Activated CD8-positive, alpha-beta T cell treated with anti-CD3 and anti-CD28 coated beads, Interleukin-2, amount 10 ng/mL, durations not matched to agents 7 days and 5 days (primary cell): ENCODE measurements at regions not wholly inside any gene's neighbourhood (a gene's known extent, or its start where the extent isn't known, plus 50 kb on each side); places are given as distances from the start of the nearest gene placed in this dataset.

Experiments used
- ATAC-seq: fragments of 150-1000 bp; cut with Tn5 transposase; one replicate; pipeline ENCODE4 v1.10.0; 2021; ENCODE audit warnings: moderate library complexity
- CTCF ChIA-PET: fragments of 350-600 bp; sonication (Branson Sonifier 250); formaldehyde crosslinking; loops from one replicate; lab custom pipeline; 2021; ENCODE audit warnings: antibody characterized with exemption; lab: Charles Lee
- POLR2A ChIA-PET: fragments of 350-600 bp; sonication (Branson Sonifier 250); formaldehyde crosslinking; loops from one replicate; lab custom pipeline; 2021; ENCODE audit warnings: antibody characterized with exemption; lab: Charles Lee
- DNase-seq: peaks from one replicate; pipeline ENCODE4 v3.0.0-alpha.2; 2020
- H3K27ac Mint-ChIP-seq: one replicate; pipeline ENCODE4 v1.8.0; 2021; ENCODE audit warnings: mild to moderate bottlenecking, mixed read lengths
- H3K27me3 Mint-ChIP-seq: one replicate; pipeline ENCODE4 v1.8.0; 2021; ENCODE audit warnings: low read depth, mixed read lengths
- H3K36me3 Mint-ChIP-seq: one replicate; pipeline ENCODE4 v1.8.0; 2021; ENCODE audit warnings: low read depth, mixed read lengths
- H3K4me1 Mint-ChIP-seq: one replicate; pipeline ENCODE4 v1.8.0; 2021; ENCODE audit warnings: low read depth, mixed read lengths
- H3K4me3 Mint-ChIP-seq: one replicate; pipeline ENCODE4 v1.8.0; 2021; ENCODE audit warnings: mild to moderate bottlenecking, mixed read lengths
- H3K9me3 Mint-ChIP-seq: one replicate; pipeline ENCODE4 v1.8.0; 2022; ENCODE audit warnings: mixed read lengths; ENCODE audit not compliant: insufficient read depth

- H3K27me3 Mint-ChIP-seq = no peaks in the 10 kb centered on the region
- H3K27ac Mint-ChIP-seq = no peak overlapping the region
- no peaks in the 10 kb centered on the region for H3K36me3 Mint-ChIP-seq
- no peak overlapping the region for H3K4me3 Mint-ChIP-seq
- POLR2A ChIA-PET = no interaction called here
- DNase-seq (no peak), ATAC-seq (no peak)
- no peaks in the 10 kb centered on the region for H3K9me3 Mint-ChIP-seq
- CTCF ChIA-PET = no interaction called here
- peaks cover 3% of the 10 kb centered on the region for H3K4me1 Mint-ChIP-seq
These were observed 105.7 kb upstream of the TMEM161B start for GRCh38 chr5:88374391-88374790.

- H3K27ac Mint-ChIP-seq = no peak overlapping the region
- ChIA-PET POLR2A (no interaction called here), CTCF (interaction anchor here (0.7 kb wide), 1 partner anchor 52 kb away, joined by 3 read pairs; no protein-coding TSS in a partner anchor)
- H3K4me1 Mint-ChIP-seq = peaks cover 3% of the 10 kb centered on the region
- no peaks in the 10 kb centered on the region for H3K27me3 Mint-ChIP-seq
- H3K36me3 Mint-ChIP-seq = no peaks in the 10 kb centered on the region
- no peak for ATAC-seq
- no peaks in the 10 kb centered on the region for H3K9me3 Mint-ChIP-seq
- DNase-seq = no peak
- no peak overlapping the region for H3K4me3 Mint-ChIP-seq
These were observed 102.2 kb upstream of the TMEM161B start for GRCh38 chr5:88370824-88371223.

GRCh38 chr5:88368201-88368600 is 99.6 kb upstream of the TMEM161B start:
- Mint-ChIP-seq H3K36me3 (no peaks in the 10 kb centered on the region), H3K27ac (no peak overlapping the region), H3K4me1 (no peaks in the 10 kb centered on the region), H3K9me3 (no peaks in the 10 kb centered on the region), H3K4me3 (no peak overlapping the region), H3K27me3 (no peaks in the 10 kb centered on the region)
- CTCF ChIA-PET = no interaction called here
- POLR2A ChIA-PET = no interaction called here
- DNase-seq = no peak
- ATAC-seq = no peak

- H3K4me1 Mint-ChIP-seq = no peaks in the 10 kb centered on the region
- H3K4me3 Mint-ChIP-seq = no peak overlapping the region
- no peaks in the 10 kb centered on the region for H3K27me3 Mint-ChIP-seq
- ChIA-PET CTCF (no interaction called here), POLR2A (no interaction called here)
- DNase-seq (no peak), ATAC-seq (no peak)
- no peak overlapping the region for H3K27ac Mint-ChIP-seq
- no peaks in the 10 kb centered on the region for H3K9me3 Mint-ChIP-seq
- no peaks in the 10 kb centered on the region for H3K36me3 Mint-ChIP-seq
These were observed 96.3 kb upstream of the TMEM161B start for GRCh38 chr5:88364991-88365390.

GRCh38 chr5:88355490-88356050 is 86.9 kb upstream of the TMEM161B start:
- Mint-ChIP-seq H3K4me1 (no peaks in the 10 kb centered on the region), H3K4me3 (no peak overlapping the region), H3K27me3 (no peaks in the 10 kb centered on the region), H3K27ac (no peak overlapping the region), H3K9me3 (no peaks in the 10 kb centered on the region), H3K36me3 (no peaks in the 10 kb centered on the region)
- DNase-seq = no peak
- ChIA-PET CTCF (no interaction called here), POLR2A (no interaction called here)
- no peak for ATAC-seq

GRCh38 chr5:88325868-88326267 is 57.2 kb upstream of the TMEM161B start:
- Mint-ChIP-seq H3K9me3 (no peaks in the 10 kb centered on the region), H3K4me1 (no peaks in the 10 kb centered on the region), H3K4me3 (no peak overlapping the region), H3K36me3 (no peaks in the 10 kb centered on the region), H3K27ac (no peak overlapping the region), H3K27me3 (no peaks in the 10 kb centered on the region)
- DNase-seq = no peak
- no peak for ATAC-seq
- ChIA-PET CTCF (no interaction called here), POLR2A (no interaction called here)

- H3K4me1 Mint-ChIP-seq = no peaks in the 10 kb centered on the region
- POLR2A ChIA-PET = no interaction called here
- DNase-seq = no peak
These were observed 54.1 kb upstream of the TMEM161B start for GRCh38 chr5:88322785-88323184.

More at GRCh38 chr5:88322785-88323184, 54.1 kb upstream of the TMEM161B start:
- CTCF ChIA-PET = no interaction called here
- no peak overlapping the region for H3K4me3 Mint-ChIP-seq
- H3K27me3 Mint-ChIP-seq = no peaks in the 10 kb centered on the region
- H3K27ac Mint-ChIP-seq = no peak overlapping the region
- no peaks in the 10 kb centered on the region for H3K36me3 Mint-ChIP-seq
- H3K9me3 Mint-ChIP-seq = no peaks in the 10 kb centered on the region
- no peak for ATAC-seq
